Hepatocyte (in vitro differentiated cells): ENCODE measurements at regions not wholly inside any gene's neighbourhood (a gene's known extent, or its start where the extent isn't known, plus 50 kb on each side); places are given as distances from the start of the nearest gene placed in this dataset.

Experiments
- EZH2 ChIP-seq: fragments of 200-600 bp; sonication (generic); IDR thresholded peaks from 2 replicates; pipeline ENCODE4 v1.6.1; 2016; ENCODE audit warnings: antibody characterized with exemption, mild to moderate bottlenecking, borderline replicate concordance
- TF ChIP-seq, protein P1 (sequence below): fragments of 200-600 bp; sonication (generic); IDR thresholded peaks from 2 replicates; pipeline ENCODE4 v1.5.1; 2016; ENCODE audit warnings: antibody characterized with exemption, mild to moderate bottlenecking; ENCODE audit not compliant: poor library complexity

DNA sequence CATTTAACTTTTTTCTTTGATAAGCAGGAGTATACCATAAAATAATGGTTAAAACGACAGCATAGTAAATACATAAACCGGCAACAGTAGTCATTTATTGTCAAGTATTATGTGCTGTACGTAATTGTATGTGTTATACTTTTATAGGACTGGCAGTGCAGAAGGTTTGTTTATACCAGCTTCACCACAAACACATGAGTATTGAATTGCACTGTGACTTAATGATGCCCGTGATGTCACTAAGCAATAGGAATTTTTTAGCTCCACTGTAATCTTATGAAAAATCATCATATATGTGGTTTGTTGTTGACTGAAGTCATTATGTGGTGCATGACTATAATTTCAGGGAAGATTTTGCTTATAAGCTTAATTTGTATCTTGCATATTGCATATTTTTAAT is 424.6 kb downstream of the PABPC4L start:
- TF ChIP-seq, protein P1, sequence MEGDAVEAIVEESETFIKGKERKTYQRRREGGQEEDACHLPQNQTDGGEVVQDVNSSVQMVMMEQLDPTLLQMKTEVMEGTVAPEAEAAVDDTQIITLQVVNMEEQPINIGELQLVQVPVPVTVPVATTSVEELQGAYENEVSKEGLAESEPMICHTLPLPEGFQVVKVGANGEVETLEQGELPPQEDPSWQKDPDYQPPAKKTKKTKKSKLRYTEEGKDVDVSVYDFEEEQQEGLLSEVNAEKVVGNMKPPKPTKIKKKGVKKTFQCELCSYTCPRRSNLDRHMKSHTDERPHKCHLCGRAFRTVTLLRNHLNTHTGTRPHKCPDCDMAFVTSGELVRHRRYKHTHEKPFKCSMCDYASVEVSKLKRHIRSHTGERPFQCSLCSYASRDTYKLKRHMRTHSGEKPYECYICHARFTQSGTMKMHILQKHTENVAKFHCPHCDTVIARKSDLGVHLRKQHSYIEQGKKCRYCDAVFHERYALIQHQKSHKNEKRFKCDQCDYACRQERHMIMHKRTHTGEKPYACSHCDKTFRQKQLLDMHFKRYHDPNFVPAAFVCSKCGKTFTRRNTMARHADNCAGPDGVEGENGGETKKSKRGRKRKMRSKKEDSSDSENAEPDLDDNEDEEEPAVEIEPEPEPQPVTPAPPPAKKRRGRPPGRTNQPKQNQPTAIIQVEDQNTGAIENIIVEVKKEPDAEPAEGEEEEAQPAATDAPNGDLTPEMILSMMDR = no peak
- no peak for TF ChIP-seq EZH2
